H1 (cell line): ENCODE measurements at regions not wholly inside any gene's neighbourhood (a gene's known extent, or its start where the extent isn't known, plus 50 kb on each side); places are given as distances from the start of the nearest gene placed in this dataset.

ENCODE experiments used
- ATF3 ChIP-seq: IDR thresholded peaks from 2 replicates; pipeline ENCODE4 v1.6.1; 2011; ENCODE audit warnings: low read depth, mild to moderate bottlenecking, low read length; ENCODE audit not compliant: insufficient read depth

DNA sequence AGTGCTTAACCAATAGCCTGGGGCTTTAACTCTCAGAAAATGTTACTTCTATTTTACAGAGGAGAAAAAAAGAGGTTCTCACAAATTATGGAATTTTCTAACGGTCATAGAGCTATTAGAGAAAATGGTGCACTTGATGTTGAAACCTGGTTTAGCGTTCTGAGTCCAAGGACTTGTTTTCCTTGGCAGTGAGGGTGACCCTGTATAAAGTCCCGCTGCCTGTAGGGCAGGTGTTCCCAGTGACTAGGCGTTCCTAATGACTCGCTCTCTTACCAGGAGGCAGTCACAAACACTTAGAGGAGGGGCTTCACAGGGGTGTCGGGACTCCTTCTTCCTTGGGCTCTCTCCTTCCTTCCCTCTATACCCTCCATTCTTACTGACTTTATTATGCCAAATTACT lies 175.8 kb downstream of the ACTR3 start (continued):
- TF ChIP-seq ATF3 = no peak
